ENCODE measurements at regions not wholly inside any gene's neighbourhood (a gene's known extent, or its start where the extent isn't known, plus 50 kb on each side); places are given as distances from the start of the nearest gene placed in this dataset.

- TF ChIP-seq EP300 (IDR thresholded peaks at IDR 0.05): no peak
- TF ChIP-seq, protein P1, sequence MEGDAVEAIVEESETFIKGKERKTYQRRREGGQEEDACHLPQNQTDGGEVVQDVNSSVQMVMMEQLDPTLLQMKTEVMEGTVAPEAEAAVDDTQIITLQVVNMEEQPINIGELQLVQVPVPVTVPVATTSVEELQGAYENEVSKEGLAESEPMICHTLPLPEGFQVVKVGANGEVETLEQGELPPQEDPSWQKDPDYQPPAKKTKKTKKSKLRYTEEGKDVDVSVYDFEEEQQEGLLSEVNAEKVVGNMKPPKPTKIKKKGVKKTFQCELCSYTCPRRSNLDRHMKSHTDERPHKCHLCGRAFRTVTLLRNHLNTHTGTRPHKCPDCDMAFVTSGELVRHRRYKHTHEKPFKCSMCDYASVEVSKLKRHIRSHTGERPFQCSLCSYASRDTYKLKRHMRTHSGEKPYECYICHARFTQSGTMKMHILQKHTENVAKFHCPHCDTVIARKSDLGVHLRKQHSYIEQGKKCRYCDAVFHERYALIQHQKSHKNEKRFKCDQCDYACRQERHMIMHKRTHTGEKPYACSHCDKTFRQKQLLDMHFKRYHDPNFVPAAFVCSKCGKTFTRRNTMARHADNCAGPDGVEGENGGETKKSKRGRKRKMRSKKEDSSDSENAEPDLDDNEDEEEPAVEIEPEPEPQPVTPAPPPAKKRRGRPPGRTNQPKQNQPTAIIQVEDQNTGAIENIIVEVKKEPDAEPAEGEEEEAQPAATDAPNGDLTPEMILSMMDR (IDR thresholded peaks at IDR 0.05): no peak
Measured at GRCh38 chr4:186360551-186360950, 94.6 kb downstream of the F11 start.
